KMS-11 (cell line): ENCODE measurements at regions not wholly inside any gene's neighbourhood (a gene's known extent, or its start where the extent isn't known, plus 50 kb on each side); places are given as distances from the start of the nearest gene placed in this dataset.

Experiments used
- H2AFZ ChIP-seq: fragments of 200-600 bp; sonication (generic); 2 replicates; pipeline ENCODE4 v1.6.1; 2016; ENCODE audit warnings: antibody characterized with exemption, mixed run types, low read depth
- H3K27ac ChIP-seq: fragments of 200-600 bp; sonication (generic); 2 replicates; pipeline ENCODE4 v1.6.1; 2016; ENCODE audit warnings: mild to moderate bottlenecking, mixed run types
- H3K27me3 ChIP-seq: fragments of 200-600 bp; sonication (generic); 2 replicates; pipeline ENCODE4 v1.6.1; 2017; ENCODE audit warnings: mild to moderate bottlenecking, low read depth, mixed run types, moderate library complexity; ENCODE audit not compliant: insufficient read depth
- H3K36me3 ChIP-seq: fragments of 200-600 bp; sonication (generic); 2 replicates; pipeline ENCODE4 v1.6.1; 2017; ENCODE audit warnings: mild to moderate bottlenecking, mixed run types; ENCODE audit not compliant: insufficient read depth
- H3K4me1 ChIP-seq: fragments of 200-600 bp; sonication (generic); 2 replicates; pipeline ENCODE4 v1.6.1; 2016; ENCODE audit warnings: mild to moderate bottlenecking, low read depth, mixed run types; ENCODE audit not compliant: poor library complexity, severe bottlenecking
- H3K4me2 ChIP-seq: fragments of 200-600 bp; sonication (generic); 2 replicates; pipeline ENCODE4 v1.7.0; 2016; ENCODE audit warnings: mild to moderate bottlenecking, mixed run types
- H3K4me3 ChIP-seq: fragments of 200-600 bp; sonication (generic); IDR thresholded peaks from 2 replicates; pipeline ENCODE4 v1.6.1; 2017; ENCODE audit warnings: low read depth, low read length, mixed read lengths; ENCODE audit not compliant: insufficient read depth
- H3K79me2 ChIP-seq: fragments of 200-600 bp; sonication (generic); 2 replicates; pipeline ENCODE4 v1.6.1; 2016; ENCODE audit warnings: low read depth, mixed run types; ENCODE audit not compliant: insufficient read depth
- H3K9ac ChIP-seq: fragments of 200-600 bp; sonication (generic); 2 replicates; pipeline ENCODE4 v1.6.1; 2016; ENCODE audit warnings: mild to moderate bottlenecking, mixed run types
- H4K20me1 ChIP-seq: fragments of 200-600 bp; sonication (generic); 2 replicates; pipeline ENCODE4 v1.6.1; 2016; ENCODE audit warnings: mild to moderate bottlenecking, mixed run types; ENCODE audit not compliant: insufficient read depth
- CTCF ChIP-seq: fragments of 200-600 bp; sonication (generic); conservative IDR thresholded peaks from 2 replicates; pipeline ENCODE4 v1.6.1; 2017; ENCODE audit warnings: low read depth, mild to moderate bottlenecking, antibody characterized with exemption, low read length, moderate library complexity, mixed read lengths

GRCh38 chr21:43312751-43313169 is 114.2 kb downstream of the SIK1 start:
- no peaks in the 10 kb centered on the region for H3K27me3 ChIP-seq
- TF ChIP-seq CTCF: no peak
- no peak overlapping the region for H2AFZ ChIP-seq
- H3K27ac ChIP-seq: peak overlapping the region; percentile 98
- no peaks in the 10 kb centered on the region for H4K20me1 ChIP-seq
- H3K4me3 ChIP-seq: no peak overlapping the region
- H3K4me1 ChIP-seq: peaks cover 82% of the 10 kb centered on the region
- peak overlapping the region; percentile 79; the same call in 1 of the 2 replicates for H3K9ac ChIP-seq
- peak overlapping the region; percentile 79 for H3K4me2 ChIP-seq
- H3K36me3 ChIP-seq: no peaks in the 10 kb centered on the region
- H3K79me2 ChIP-seq: no peaks in the 10 kb centered on the region

GRCh38 chr21:43312011-43312410 is 114.9 kb downstream of the SIK1 start:
- H3K4me1 ChIP-seq: peaks cover 89% of the 10 kb centered on the region
- H3K4me3 ChIP-seq: no peak overlapping the region
- peak overlapping the region; percentile 15 for H2AFZ ChIP-seq
- H3K36me3 ChIP-seq: no peaks in the 10 kb centered on the region
- peak overlapping the region; percentile 79 for H3K4me2 ChIP-seq
- H4K20me1 ChIP-seq: no peaks in the 10 kb centered on the region
- TF ChIP-seq CTCF: no peak
- H3K9ac ChIP-seq: peak overlapping the region; percentile 79
- peak overlapping the region; percentile 98 for H3K27ac ChIP-seq
- H3K27me3 ChIP-seq: no peaks in the 10 kb centered on the region
- H3K79me2 ChIP-seq: no peaks in the 10 kb centered on the region

GRCh38 chr21:43311301-43311817 is 115.6 kb downstream of the SIK1 start:
- Histone ChIP-seq H3K4me3 (no peak overlapping the region), H3K4me1 (peaks cover 96% of the 10 kb centered on the region), H2AFZ (peak overlapping the region; percentile 15), H3K4me2 (peak overlapping the region; percentile 79), H3K79me2 (no peaks in the 10 kb centered on the region), H3K9ac (peak overlapping the region; percentile 79; the same call in 1 of the 2 replicates), H3K36me3 (no peaks in the 10 kb centered on the region), H3K27ac (peak overlapping the region; percentile 98), H4K20me1 (no peaks in the 10 kb centered on the region), H3K27me3 (no peaks in the 10 kb centered on the region)
- TF ChIP-seq CTCF: no peak

GRCh38 chr21:43308815-43309283 is 118.1 kb downstream of the SIK1 start:
- Histone ChIP-seq H3K36me3 (no peaks in the 10 kb centered on the region), H3K27me3 (no peaks in the 10 kb centered on the region), H3K79me2 (no peaks in the 10 kb centered on the region), H3K4me3 (no peak overlapping the region), H3K9ac (no peak overlapping the region), H2AFZ (no peak overlapping the region), H4K20me1 (no peaks in the 10 kb centered on the region), H3K4me1 (peaks cover 84% of the 10 kb centered on the region), H3K27ac (peak overlapping the region; percentile 98; the same call in 1 of the 2 replicates), H3K4me2 (peak overlapping the region; percentile 79; the same call in 1 of the 2 replicates)
- no peak for TF ChIP-seq CTCF
